Osteoblast (primary cell): ENCODE measurements at regions not wholly inside any gene's neighbourhood (a gene's known extent, or its start where the extent isn't known, plus 50 kb on each side); places are given as distances from the start of the nearest gene placed in this dataset.

Source experiments
- DNase-seq: peaks from one replicate; pipeline ENCODE4 v3.0.0; 2011; ENCODE audit warnings: low spot score, mixed read lengths; ENCODE audit not compliant: insufficient read length; ENCODE audit errors: missing footprints
- H2AFZ ChIP-seq: 2 replicates; pipeline ENCODE4 v1.6.0; 2011; ENCODE audit warnings: mild to moderate bottlenecking, low read length
- H3K27ac ChIP-seq: 2 replicates; pipeline ENCODE4 v1.5.1; 2011; ENCODE audit warnings: mild to moderate bottlenecking, low read depth, low read length, moderate library complexity
- H3K27me3 ChIP-seq: 2 replicates; pipeline ENCODE4 v1.6.0; 2012; ENCODE audit warnings: mild to moderate bottlenecking, control low read depth, inconsistent platforms, low read length, moderate library complexity; ENCODE audit not compliant: insufficient read depth
- H3K36me3 ChIP-seq: 2 replicates; pipeline ENCODE4 v1.5.1; 2011; ENCODE audit warnings: mild to moderate bottlenecking, low read length, control low read depth, moderate library complexity; ENCODE audit not compliant: insufficient read depth
- H3K4me1 ChIP-seq: 2 replicates; pipeline ENCODE4 v1.5.1; 2011; ENCODE audit warnings: mild to moderate bottlenecking, low read length, control low read depth, moderate library complexity; ENCODE audit not compliant: insufficient read depth
- H3K4me2 ChIP-seq: 2 replicates; pipeline ENCODE4 v1.6.0; 2011; ENCODE audit warnings: mild to moderate bottlenecking, low read length; ENCODE audit not compliant: insufficient read depth
- H3K4me3 ChIP-seq: fragments of 200-600 bp; sonication (generic); 3 replicates; pipeline ENCODE4 v1.5.1; 2012; ENCODE audit warnings: mild to moderate bottlenecking, low read length, inconsistent platforms; ENCODE audit not compliant: insufficient read depth
- H3K79me2 ChIP-seq: 2 replicates; pipeline ENCODE4 v1.6.0; 2012; ENCODE audit warnings: mild to moderate bottlenecking, low read length, control low read depth, inconsistent platforms; ENCODE audit not compliant: insufficient read depth
- H3K9me3 ChIP-seq: 2 replicates; pipeline ENCODE4 v1.5.1; 2011; ENCODE audit warnings: low read depth, low read length, control low read depth
- H4K20me1 ChIP-seq: 2 replicates; pipeline ENCODE4 v1.6.0; 2012; ENCODE audit warnings: mild to moderate bottlenecking, low read length, control low read depth; ENCODE audit not compliant: insufficient read depth
- CTCF ChIP-seq: IDR thresholded peaks from 2 replicates; pipeline ENCODE4 v1.5.1; 2011; ENCODE audit warnings: mild to moderate bottlenecking, low read depth, low read length, moderate library complexity; ENCODE audit errors: extremely low read depth

GRCh38 chr2:67498931-67499330 lies 101.8 kb downstream of the ETAA1 start:
- no peaks in the 10 kb centered on the region for H4K20me1 ChIP-seq
- H3K27me3 ChIP-seq: no peaks in the 10 kb centered on the region
- no peak for TF ChIP-seq CTCF
- no peak overlapping the region for H3K4me2 ChIP-seq
- H3K4me3 ChIP-seq: no peak overlapping the region
- no peak overlapping the region for H2AFZ ChIP-seq
- DNase-seq: no peak
- H3K79me2 ChIP-seq: no peaks in the 10 kb centered on the region
- no peak overlapping the region for H3K27ac ChIP-seq
- H3K36me3 ChIP-seq: no peaks in the 10 kb centered on the region
- H3K4me1 ChIP-seq: peaks cover 12% of the 10 kb centered on the region
- H3K9me3 ChIP-seq: no peaks in the 10 kb centered on the region

GRCh38 chr2:67499989-67500388 lies 102.9 kb downstream of the ETAA1 start:
- Histone ChIP-seq H3K36me3 (no peaks in the 10 kb centered on the region), H2AFZ (peak overlapping the region; percentile 34), H4K20me1 (no peaks in the 10 kb centered on the region), H3K79me2 (no peaks in the 10 kb centered on the region), H3K4me1 (peaks cover 12% of the 10 kb centered on the region), H3K27me3 (no peaks in the 10 kb centered on the region), H3K4me3 (no peak overlapping the region), H3K4me2 (no peak overlapping the region), H3K9me3 (no peaks in the 10 kb centered on the region), H3K27ac (no peak overlapping the region)
- TF ChIP-seq CTCF: no peak
- no peak for DNase-seq

- no peak for TF ChIP-seq CTCF
- Histone ChIP-seq H3K9me3 (no peaks in the 10 kb centered on the region), H3K36me3 (no peaks in the 10 kb centered on the region), H3K27ac (no peak overlapping the region), H4K20me1 (no peaks in the 10 kb centered on the region), H3K4me3 (no peak overlapping the region), H3K27me3 (no peaks in the 10 kb centered on the region), H2AFZ (peak overlapping the region; percentile 34), H3K4me2 (no peak overlapping the region), H3K4me1 (peaks cover 12% of the 10 kb centered on the region), H3K79me2 (no peaks in the 10 kb centered on the region)
- DNase-seq: no peak
These were observed 103.4 kb downstream of the ETAA1 start for GRCh38 chr2:67500541-67500940.

- H2AFZ ChIP-seq: peak overlapping the region; percentile 17
- no peak overlapping the region for H3K4me3 ChIP-seq
- no peak for TF ChIP-seq CTCF
- H3K4me1 ChIP-seq: peaks cover 12% of the 10 kb centered on the region
- DNase-seq: peak; percentile 64
- no peak overlapping the region for H3K4me2 ChIP-seq
- no peaks in the 10 kb centered on the region for H3K36me3 ChIP-seq
- peak overlapping the region; percentile 89 for H3K27ac ChIP-seq
- H3K79me2 ChIP-seq: no peaks in the 10 kb centered on the region
- H3K27me3 ChIP-seq: no peaks in the 10 kb centered on the region
- no peaks in the 10 kb centered on the region for H4K20me1 ChIP-seq
- no peaks in the 10 kb centered on the region for H3K9me3 ChIP-seq
These were observed 105.4 kb downstream of the ETAA1 start for GRCh38 chr2:67502346-67503065.
